NCI-H2081 (cell line): ENCODE measurements at regions not wholly inside any gene's neighbourhood (a gene's known extent, or its start where the extent isn't known, plus 50 kb on each side); places are given as distances from the start of the nearest gene placed in this dataset.

Experiments
- DNase-seq, 2 experiments: peaks; one replicate each; lab custom pipeline; 2025; lab: John Stamatoyannopoulos, UW

- DNase-seq: no peak
Measured at GRCh38 chr16:86364653-86365380, 145.5 kb upstream of the FOXF1 start.

GRCh38 chr16:86365513-86366273 lies 144.6 kb upstream of the FOXF1 start:
- DNase-seq: no peak

GRCh38 chr16:86366481-86366880 lies 143.8 kb upstream of the FOXF1 start:
- no peak for DNase-seq

- DNase-seq: no peak
Measured at GRCh38 chr16:86367291-86368072, 142.8 kb upstream of the FOXF1 start.

GRCh38 chr16:86368261-86368660 lies 142.1 kb upstream of the FOXF1 start:
- no peak for DNase-seq

GRCh38 chr16:86370062-86370461 lies 140.3 kb upstream of the FOXF1 start:
- DNase-seq: no peak

GRCh38 chr16:86371083-86371803 lies 139.1 kb upstream of the FOXF1 start:
- no peak for DNase-seq

- DNase-seq: no peak
Measured at GRCh38 chr16:86372193-86372592, 138.1 kb upstream of the FOXF1 start.

- no peak for DNase-seq
Measured at GRCh38 chr16:86373276-86373901, 136.9 kb upstream of the FOXF1 start.

GRCh38 chr16:86374603-86375130 lies 135.7 kb upstream of the FOXF1 start:
- DNase-seq: no peak

- DNase-seq: no peak
Measured at GRCh38 chr16:86375364-86375763, 135.0 kb upstream of the FOXF1 start.

- DNase-seq: no peak
Measured at GRCh38 chr16:86375851-86376250, 134.5 kb upstream of the FOXF1 start.

GRCh38 chr16:86376837-86377236 lies 133.5 kb upstream of the FOXF1 start:
- DNase-seq: no peak

GRCh38 chr16:86377251-86378022 lies 132.9 kb upstream of the FOXF1 start:
- DNase-seq: no peak

GRCh38 chr16:86378128-86378527 lies 132.2 kb upstream of the FOXF1 start:
- DNase-seq: no peak

GRCh38 chr16:86378831-86379504 lies 131.4 kb upstream of the FOXF1 start:
- DNase-seq: no peak

GRCh38 chr16:86379505-86379846 lies 130.9 kb upstream of the FOXF1 start:
- DNase-seq: no peak

GRCh38 chr16:86380030-86380429 lies 130.3 kb upstream of the FOXF1 start:
- no peak for DNase-seq

GRCh38 chr16:86381491-86381890 lies 128.8 kb upstream of the FOXF1 start:
- no peak for DNase-seq
